Activated CD8-positive, alpha-beta memory T cell treated with anti-CD3 and anti-CD28 coated beads, Interleukin-2, amount 50 U/mL, for 1 hour (primary cell): ENCODE measurements at regions not wholly inside any gene's neighbourhood (a gene's known extent, or its start where the extent isn't known, plus 50 kb on each side); places are given as distances from the start of the nearest gene placed in this dataset.

Experiments used
- DNase-seq: peaks from one replicate; pipeline ENCODE4 v3.0.0-alpha.2; 2020; ENCODE audit errors: extremely low read depth

DNA sequence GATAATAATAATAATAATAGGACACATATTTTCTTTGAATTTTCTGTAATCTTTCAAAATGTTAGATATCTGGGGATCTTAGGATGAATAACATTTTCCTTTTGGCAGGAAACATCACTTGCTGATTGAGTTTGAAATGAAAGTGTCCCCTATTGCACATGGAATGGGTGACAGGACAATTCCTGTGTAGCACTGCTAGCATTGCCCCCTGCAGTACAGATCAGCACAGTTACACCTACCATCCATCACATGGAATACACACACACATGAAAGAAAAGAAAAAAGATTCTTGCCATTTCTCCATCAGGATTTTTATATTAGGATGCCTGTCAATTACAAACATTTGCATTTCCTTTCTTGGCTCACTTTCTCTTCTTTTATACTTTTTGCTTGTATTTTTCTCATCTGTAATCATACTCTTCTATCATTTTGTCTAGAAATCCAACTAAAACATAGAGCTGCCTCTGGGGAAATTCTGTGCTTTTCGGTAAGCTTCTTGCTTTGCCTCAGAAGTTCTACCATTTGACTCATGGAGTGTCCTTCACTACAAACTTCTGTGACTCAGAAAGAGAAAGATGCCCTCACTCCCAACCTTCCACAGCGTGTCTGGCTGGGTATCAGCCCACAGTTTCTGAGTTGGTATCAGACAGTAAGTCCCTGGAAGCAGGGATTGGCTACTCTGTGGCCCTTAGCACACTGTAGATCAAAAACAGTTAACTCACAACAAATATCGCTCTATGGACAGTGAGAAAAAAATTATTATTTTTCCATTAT, 641.2 kb downstream of the PTPRC start:
- DNase-seq: no peak

DNA sequence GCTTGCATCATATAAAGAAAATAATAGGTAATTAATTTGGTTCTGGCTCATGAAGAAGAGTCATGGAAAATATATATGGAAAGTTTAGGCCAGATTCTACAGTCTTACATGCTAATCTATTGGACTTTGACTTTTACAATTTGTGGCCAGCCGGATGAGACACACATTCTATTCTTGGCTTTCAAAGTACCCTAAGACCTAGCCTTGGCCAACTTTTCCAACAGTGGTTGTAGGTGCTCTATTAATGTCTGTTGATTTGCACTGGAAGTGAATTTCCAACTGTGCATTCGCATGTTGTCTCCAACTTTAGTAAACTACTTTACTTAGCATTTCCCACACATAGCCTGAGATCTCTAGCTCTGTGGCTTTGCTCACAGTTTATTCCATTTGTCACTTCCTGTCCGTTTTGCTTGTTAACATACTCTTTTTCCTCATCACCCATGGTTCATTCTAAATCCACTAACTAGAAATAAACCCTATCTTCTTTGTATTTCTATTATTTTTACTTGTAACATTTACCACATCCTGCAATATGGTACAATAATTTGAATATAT, 644.0 kb downstream of the PTPRC start:
- DNase-seq: no peak

DNA sequence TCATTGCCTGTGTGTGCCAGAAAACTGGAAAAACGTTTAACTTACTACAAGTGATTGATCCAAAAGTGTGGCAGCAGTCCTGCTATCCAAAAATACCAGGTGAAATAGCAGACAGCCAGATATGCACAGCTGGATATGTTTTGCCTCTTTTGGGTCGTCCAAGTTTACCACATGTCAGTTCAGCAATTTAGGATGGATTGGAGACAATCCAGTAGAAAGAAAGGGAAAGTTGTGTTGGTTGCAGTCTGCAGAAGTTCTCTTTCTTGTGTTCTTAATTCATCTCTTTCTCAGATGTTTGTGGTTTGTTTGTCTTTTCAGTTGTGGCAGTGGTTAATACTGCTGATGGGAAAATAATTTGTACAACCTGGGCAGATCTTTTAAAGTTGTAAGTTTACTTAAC, 645.0 kb downstream of the PTPRC start:
- no peak for DNase-seq

DNA sequence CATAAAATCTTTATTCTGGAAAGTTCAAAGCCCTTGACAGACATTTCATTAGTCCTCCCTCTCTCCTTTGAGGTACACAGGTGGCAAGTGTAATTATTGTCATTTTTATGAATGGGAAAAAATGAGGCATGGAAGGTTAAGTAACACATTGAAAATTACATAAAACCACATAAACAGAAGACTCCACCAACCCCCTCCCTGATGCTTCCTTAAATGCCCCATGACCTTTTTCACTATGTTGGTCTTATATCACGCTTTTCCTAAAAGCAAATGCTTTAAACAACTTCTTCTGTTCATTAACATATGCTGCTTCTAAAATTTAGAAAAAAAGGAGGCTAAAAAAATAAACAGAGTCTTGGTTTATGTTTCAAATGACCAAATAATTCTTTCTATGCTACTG, 648.4 kb downstream of the PTPRC start:
- no peak for DNase-seq

DNA sequence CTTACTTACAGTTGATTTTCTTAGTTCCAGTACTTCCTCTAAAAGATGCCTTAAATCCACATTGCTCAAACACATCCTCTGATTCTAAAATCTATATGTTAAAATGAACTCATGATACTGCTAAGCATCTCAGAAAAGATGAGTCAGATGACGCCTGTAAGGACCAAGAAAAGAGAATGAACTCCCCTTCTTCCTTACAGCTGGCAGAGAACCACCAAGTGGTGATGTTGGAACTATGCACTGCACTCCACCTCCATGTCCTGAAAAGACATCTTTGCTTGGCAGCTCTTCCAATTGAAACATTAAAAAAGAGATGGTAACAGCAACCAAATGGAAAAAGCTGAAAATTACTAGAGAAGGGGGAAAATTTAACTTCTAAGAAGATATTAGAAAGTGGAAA, 648.8 kb downstream of the PTPRC start:
- DNase-seq: no peak

DNA sequence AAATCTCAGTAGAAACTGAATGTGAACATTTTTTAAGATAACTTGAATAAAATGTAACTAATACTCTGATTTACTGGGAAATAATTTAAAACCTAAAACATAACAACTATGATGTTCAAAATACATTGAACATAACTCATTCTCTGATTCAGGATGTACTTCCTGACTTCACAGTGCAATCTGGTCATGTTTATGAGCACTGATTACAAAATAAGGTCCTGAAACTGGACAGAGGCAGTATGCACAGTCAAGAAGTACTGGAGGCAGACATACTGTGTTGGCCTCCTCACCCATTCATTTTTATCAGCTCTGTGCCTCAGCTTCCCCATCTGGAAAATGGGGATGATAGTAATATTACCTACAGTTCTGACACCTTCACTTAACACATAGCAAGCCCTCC, 651.3 kb downstream of the PTPRC start:
- no peak for DNase-seq

DNA sequence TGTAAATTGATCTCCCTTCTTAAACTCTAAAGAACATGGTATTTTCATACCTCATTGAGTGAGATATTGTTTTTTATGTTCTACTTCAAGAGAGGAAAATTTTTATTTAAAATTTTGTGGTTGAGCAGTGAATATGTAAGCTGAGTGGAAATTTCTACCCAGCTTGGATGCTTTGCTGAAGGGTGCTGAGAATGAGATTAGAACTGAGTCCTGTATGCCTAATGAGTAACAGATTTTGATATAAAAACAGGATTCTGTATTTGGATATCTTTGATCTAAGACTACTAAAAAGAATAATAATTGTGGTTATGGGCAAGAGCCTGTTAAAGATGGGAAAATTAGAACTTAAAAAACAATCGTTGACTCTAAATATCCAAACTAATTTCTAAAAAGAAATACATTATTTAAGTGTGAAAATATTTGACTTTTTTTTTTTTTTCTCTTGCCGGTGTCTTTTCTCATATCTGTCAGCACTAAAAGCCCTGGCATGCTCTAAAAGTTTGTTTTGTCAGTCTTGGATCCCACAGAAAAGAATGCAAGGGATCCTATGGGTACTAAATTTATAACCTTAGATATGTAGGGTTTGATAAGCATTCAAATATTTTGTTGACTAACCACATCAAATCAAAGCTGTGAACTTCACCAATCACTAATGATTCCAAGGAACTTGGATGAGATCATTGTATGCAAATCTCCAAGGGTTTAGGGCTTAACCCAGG, 652.3 kb downstream of the PTPRC start:
- DNase-seq: no peak

DNA sequence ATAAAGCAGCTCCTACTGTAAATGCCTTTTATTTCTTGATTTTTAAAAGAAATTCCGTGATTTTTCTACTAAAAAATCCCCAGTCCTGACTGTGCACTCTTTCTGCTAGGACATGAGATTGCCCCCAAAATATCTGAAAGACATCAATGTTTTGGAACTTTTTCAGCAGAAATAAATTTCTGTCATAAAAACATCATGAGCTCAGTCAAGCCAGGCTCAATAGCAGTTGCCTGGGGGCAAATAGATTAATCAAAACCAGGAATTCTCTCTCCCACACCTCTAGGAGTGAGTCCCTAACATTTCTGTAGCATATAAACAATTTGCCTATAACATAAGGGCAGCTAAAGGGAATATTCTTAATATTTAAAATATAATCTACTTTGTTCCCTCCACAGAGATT, 654.1 kb downstream of the PTPRC start:
- DNase-seq: no peak

DNA sequence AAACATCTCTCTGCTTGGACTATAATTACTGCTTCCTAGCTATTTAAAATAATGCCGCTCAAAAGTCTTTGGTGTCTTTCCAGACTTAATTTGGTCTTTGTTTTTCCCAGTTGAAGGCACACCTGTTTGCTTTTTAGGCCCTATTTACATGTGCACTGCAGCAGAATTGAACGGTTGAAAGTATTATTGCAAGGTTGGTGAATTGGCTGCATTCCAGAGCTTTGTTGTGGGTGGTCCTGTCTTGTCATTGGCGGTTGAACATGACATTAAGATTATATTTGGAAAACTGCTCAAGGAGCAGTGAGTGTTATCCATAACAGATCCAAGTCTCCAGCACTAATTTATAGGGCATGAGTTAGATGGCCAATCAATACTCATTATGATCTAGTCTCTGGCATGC, 656.3 kb downstream of the PTPRC start:
- DNase-seq: no peak

DNA sequence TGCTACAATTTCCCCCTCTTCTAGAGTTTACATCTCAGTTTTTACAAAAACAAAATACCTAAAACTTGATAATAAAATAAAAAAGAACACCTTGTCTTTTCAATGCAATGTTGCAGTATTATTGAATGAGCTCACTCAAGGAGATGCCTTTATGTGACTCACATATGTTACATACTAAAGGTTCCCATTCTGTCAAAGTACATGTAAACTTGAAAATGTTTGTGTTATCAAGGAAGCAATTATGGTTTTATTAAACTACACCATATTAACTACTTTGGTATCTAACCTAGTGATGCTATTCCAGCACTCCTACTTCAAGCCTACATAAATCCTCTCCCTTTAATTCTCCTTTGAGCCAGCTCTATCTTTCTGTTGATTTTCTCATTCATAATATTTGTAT, 658.3 kb downstream of the PTPRC start:
- no peak for DNase-seq

DNA sequence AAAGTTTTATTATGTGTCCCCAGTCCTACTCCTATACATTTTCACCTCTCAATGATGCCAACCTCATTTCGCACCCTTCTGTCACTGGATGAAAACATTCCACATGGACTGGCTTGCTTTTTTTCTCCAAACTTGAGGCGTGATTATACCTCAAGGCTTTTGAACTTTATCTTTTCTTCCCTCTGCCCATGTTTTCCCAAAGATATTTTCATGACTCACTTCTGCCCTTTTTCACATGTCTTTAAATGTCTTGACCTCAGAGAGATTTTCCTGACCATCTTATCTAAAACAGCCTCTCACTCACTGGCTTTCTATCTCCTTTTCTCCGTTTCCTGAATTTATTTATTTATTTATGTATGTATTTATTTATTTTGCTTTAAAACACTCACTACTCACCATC, 659.0 kb downstream of the PTPRC start:
- DNase-seq: no peak

DNA sequence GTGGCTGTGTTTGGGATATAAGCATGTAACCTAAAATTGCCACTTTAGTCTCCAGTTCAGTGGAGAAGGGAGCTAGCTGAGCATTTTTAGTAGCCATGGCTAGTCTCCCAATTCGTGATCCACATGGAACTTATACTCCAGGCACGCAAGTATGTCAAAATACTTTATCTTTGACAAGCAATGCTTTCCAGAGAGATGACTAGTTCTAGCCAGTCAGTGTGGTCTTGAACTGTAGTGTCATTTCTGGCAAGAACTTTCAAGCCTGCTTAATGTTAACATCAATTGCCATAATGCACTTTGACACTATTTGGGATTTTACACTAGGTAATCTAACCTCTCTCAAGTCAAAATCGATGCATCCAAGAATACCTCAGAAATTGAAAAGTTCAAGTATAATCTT, 660.0 kb downstream of the PTPRC start:
- no peak for DNase-seq

DNA sequence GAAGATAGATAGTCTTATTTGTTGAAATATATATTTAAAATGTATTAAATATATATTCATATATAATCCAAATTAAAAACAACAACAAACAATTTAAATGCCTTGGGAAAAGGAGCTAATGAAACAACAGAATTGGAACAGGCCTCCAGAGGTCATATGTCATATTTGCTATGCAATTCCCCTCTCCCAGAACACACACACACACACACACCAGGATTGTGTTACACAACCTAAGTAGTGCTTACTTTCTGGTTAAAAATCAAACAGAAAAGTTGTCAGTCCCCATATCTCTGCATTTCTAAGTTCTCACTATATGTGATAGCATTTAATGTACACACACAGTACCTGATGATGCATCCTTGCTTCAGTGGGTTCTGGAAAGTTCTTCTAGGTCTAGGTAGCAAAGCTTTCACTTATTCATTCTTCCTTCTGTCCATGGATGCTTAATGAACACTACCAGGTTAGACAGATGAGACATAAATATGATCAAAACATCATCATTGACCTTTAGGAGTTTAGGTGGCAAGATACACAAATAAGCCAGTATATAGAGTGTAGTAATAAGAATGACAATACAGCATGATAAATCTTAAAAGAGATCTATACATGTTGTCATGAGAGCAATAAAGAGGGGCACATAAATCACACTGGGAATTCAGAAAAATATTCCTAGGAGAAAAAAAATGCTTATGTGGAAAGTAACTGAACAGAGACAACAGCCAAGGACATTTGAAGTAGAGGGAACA, 662.8 kb downstream of the PTPRC start:
- no peak for DNase-seq

DNA sequence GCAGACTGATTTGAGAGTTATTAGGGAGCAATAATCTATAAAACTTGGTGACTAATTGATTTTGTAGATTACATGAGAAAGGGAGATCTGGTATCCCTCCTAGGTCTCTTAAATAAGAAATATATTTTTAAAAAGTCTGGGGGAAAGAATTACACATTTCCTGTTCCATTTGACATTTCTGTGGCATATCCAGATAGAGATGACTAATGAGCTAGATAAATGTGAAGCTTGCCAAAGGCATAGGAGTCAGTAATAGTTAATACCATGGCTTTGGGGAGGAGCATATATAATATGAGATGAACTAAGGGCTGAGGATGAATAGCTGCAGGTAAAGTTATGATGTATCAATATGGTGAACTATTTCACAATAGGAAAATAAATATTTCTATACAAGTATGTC, 663.7 kb downstream of the PTPRC start:
- no peak for DNase-seq

DNA sequence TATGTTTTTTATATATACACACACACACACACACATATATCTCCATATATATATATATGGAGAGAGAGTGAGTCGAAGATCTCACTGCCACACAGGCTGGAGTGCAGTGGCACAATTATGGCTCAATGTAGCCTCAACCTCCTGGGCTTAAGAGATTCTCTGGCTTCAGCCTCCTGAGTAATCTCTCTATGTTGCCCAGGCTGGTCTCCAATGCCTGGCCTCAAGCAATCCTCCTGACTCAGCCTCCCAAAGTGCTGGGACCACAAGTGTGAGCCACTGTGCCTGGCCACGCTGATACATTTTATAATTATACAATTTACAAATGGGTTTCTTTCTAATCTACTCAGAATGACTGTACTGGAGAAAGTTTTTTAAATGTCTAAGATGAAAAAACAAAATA, 664.2 kb downstream of the PTPRC start:
- DNase-seq: no peak

DNA sequence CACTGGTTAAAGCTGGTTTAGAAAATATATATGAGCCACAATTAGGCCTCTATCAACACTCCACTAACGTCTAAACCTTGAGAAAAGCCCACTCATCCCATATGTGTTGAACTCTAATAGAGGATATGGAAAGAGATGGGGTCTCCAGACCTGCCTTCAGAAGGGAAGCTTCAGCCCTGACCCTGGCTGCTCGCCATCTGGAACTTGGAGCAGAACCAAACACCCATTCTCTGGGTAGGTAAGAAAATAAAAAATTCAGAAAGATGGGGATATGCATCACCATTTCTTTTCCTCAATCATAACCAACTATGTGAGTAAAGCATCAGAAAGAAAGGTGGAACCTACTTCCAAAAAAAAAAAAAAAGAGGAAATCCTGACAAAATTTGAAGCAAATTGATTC, 666.2 kb downstream of the PTPRC start:
- no peak for DNase-seq

DNA sequence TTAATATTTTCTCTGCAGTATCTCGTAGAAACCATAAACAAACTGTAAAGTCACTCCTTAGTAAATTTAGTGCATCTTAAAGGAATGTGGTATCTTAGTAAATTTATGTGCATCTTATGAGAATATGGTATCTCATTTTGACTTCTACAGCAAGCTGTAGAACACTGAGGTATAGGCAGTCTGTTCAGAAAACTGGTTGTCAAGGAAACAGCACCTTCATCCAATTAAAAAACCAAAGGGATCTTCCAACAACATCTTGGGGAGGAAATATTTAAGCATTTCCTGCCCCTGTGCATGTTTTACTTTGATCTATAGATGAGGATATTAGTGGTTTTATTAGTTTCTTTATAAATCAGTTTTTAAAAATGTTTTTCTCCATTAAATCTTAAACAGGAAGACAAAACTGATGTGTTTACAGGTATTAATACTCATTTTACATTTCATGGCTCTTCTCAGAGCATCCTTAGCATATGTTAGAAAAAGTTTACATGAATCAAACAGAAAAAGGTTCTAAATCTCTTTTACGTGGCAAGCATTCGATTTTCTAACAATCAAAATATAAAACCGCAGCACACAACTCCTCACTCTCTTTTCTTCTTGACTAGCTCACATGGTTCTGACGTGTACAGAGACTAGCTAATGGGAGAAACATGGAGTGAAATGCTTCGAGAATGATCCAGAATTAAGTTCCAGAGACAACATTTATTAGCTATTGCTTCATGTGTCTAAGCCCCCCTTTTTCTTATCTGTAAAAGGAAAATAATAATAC, 668.8 kb downstream of the PTPRC start:
- DNase-seq: no peak

DNA sequence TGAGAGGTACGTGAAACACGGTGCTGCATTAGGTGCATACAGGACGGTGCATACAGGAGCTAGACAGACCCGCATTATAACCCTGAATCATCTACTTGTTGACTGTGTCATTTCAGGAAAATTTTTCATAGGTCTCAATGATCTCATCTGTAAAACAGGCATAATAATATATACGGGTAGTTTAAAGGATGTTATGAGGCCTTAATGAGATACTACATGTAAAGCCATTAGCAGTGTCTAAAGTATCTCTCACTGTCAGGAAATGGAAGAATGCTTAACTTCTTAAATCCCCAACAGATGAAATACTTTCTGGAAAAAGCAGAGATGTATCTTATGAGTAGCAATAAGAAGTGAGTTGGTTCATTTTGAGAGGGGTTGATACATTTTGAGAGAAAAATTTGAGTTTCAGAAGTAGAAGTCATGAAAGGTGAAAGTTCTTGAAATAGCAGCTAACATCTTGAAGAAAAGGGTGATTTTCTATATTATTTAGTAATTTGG, 669.6 kb downstream of the PTPRC start:
- DNase-seq: no peak

DNA sequence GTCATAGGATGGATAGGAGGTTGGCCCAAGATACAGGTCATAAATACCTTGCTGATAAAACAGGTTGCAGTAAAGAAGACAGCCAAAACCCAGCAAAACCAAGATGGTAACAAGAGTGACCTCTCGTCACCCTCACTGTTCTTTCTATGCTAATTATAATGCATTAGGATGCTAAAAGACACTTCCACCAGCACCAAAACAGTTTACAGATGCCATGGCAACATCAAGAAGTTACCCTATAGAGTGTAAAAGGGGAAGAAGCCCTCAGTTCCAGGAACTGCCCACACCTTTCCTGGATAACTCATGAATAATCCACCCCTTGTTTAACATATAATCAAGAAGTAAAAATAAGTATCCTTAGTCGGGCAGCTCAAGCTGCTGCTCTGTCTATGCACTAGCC, 671.9 kb downstream of the PTPRC start:
- no peak for DNase-seq

DNA sequence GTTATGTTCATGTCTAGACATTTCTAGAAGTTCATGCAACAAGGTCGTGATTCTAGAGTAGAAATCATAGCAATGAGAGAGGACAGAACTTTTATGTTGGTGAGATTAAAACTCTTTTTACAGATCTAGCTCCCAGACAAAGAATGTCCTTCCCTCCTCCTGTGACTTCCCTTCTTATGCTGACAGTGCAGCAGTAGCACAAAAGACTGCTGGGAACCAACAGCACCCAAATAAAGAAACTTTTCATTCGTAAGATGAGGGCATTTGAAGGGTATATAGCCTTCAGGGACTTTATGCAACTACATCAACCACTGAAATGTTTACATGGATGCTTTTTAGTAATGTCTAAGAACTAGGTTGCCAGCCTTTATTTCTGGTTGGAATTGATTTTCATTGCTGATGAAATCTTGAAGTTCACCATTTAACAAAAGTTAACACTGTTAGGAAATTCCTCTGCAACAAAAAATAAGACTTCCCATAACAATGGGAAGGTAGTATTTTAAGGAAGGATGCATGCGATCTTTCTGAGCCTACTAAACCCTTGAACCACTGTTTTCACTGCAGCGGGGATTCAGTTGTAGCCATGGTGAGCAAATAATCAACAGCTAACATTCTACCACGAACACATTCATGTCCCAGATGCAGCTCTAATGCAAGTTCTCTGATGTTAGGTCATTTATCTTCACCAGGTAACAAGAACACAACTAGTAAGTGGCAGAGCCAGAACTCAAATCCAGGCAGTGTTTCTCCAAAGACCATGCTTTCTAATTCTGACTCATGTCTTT, 672.8 kb downstream of the PTPRC start:
- no peak for DNase-seq

DNA sequence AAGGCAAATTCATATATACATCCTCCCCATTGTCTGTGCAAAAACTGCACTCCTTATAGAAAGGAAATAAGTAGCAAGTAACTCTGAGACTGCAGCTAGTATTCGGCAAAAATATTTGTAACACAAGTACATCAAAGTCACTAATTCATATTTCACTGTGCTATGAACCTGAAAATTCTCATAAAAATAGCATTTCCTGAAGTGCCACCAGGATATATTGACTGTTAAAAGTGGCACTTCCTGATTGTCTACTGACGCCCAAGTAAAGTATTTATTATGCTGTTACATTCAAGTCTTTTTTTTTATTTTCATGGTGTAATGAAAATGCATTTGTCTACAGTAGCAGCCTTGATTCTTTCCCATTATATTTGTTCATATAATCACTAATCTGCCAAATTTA, 673.8 kb downstream of the PTPRC start:
- DNase-seq: no peak
